GM12865 (cell line): ENCODE measurements at regions not wholly inside any gene's neighbourhood (a gene's known extent, or its start where the extent isn't known, plus 50 kb on each side); places are given as distances from the start of the nearest gene placed in this dataset.

Source experiments
- DNase-seq: peaks from one replicate; pipeline ENCODE4 v3.0.0; 2010; ENCODE audit warnings: low read depth
- H3K4me3 ChIP-seq: 2 replicates; pipeline ENCODE4 v1.5.1; 2011; ENCODE audit warnings: mild to moderate bottlenecking, low read depth, low read length, control low read depth
- CTCF ChIP-seq: IDR thresholded peaks from 2 replicates; pipeline ENCODE4 v1.5.1; 2011; ENCODE audit warnings: low read length, control low read depth, low read depth, inconsistent platforms; ENCODE audit not compliant: insufficient read depth; ENCODE audit errors: missing control alignments

- H3K4me3 ChIP-seq: no peak overlapping the region
- peak; percentile 29 for DNase-seq
- TF ChIP-seq CTCF: no peak
Measured at GRCh38 chr21:28738882-28739281, 253.8 kb downstream of the LTN1 start.

GRCh38 chr21:28738420-28738704 is 254.3 kb downstream of the LTN1 start:
- no peak for TF ChIP-seq CTCF
- H3K4me3 ChIP-seq: no peak overlapping the region
- DNase-seq: no peak

- no peak for TF ChIP-seq CTCF
- H3K4me3 ChIP-seq: no peak overlapping the region
- no peak for DNase-seq
Measured at GRCh38 chr21:28737674-28738419, 254.8 kb downstream of the LTN1 start.

- no peak for TF ChIP-seq CTCF
- no peak for DNase-seq
- H3K4me3 ChIP-seq: no peak overlapping the region
Measured at GRCh38 chr21:28734522-28735175, 258.0 kb downstream of the LTN1 start.

- no peak for DNase-seq
- H3K4me3 ChIP-seq: no peak overlapping the region
- TF ChIP-seq CTCF: no peak
Measured at GRCh38 chr21:28731700-28732321, 260.9 kb downstream of the LTN1 start.

- no peak overlapping the region for H3K4me3 ChIP-seq
- DNase-seq: no peak
Measured at GRCh38 chr21:28729887-28730286, 262.8 kb downstream of the LTN1 start.

More at GRCh38 chr21:28729887-28730286, 262.8 kb downstream of the LTN1 start:
- TF ChIP-seq CTCF: no peak
